ENCODE measurements at regions not wholly inside any gene's neighbourhood (a gene's known extent, or its start where the extent isn't known, plus 50 kb on each side); places are given as distances from the start of the nearest gene placed in this dataset.

DNA sequence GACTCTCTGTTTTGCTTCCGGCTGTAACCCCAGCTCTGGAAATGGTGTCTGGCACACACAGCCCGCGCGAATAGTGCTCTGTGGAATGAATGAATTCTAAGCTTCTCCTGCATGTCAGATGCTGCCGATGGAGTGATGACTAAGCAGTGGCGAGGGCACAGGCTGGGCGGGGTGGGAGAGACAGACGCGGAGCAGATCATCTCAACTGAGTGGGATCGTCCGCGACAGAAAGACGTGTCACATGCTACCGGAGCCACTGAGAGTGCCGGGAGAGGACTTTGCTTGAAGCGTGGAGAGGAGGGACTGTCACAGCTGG is 334.5 kb downstream of the CTTN start:
- TF ChIP-seq, protein P1, sequence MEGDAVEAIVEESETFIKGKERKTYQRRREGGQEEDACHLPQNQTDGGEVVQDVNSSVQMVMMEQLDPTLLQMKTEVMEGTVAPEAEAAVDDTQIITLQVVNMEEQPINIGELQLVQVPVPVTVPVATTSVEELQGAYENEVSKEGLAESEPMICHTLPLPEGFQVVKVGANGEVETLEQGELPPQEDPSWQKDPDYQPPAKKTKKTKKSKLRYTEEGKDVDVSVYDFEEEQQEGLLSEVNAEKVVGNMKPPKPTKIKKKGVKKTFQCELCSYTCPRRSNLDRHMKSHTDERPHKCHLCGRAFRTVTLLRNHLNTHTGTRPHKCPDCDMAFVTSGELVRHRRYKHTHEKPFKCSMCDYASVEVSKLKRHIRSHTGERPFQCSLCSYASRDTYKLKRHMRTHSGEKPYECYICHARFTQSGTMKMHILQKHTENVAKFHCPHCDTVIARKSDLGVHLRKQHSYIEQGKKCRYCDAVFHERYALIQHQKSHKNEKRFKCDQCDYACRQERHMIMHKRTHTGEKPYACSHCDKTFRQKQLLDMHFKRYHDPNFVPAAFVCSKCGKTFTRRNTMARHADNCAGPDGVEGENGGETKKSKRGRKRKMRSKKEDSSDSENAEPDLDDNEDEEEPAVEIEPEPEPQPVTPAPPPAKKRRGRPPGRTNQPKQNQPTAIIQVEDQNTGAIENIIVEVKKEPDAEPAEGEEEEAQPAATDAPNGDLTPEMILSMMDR (IDR thresholded peaks at IDR 0.05) = no peak
- TF ChIP-seq ZFX (IDR thresholded peaks at IDR 0.05; ENCODE audit: borderline replicate concordance) = no peak
